Pulmonary artery endothelial cell (primary cell): ENCODE measurements at regions not wholly inside any gene's neighbourhood (a gene's known extent, or its start where the extent isn't known, plus 50 kb on each side); places are given as distances from the start of the nearest gene placed in this dataset.

Experiments used
- DNase-seq: peaks from one replicate; pipeline ENCODE4 v3.0.0-alpha.2; 2011; ENCODE audit warnings: low read depth, low spot score

DNA sequence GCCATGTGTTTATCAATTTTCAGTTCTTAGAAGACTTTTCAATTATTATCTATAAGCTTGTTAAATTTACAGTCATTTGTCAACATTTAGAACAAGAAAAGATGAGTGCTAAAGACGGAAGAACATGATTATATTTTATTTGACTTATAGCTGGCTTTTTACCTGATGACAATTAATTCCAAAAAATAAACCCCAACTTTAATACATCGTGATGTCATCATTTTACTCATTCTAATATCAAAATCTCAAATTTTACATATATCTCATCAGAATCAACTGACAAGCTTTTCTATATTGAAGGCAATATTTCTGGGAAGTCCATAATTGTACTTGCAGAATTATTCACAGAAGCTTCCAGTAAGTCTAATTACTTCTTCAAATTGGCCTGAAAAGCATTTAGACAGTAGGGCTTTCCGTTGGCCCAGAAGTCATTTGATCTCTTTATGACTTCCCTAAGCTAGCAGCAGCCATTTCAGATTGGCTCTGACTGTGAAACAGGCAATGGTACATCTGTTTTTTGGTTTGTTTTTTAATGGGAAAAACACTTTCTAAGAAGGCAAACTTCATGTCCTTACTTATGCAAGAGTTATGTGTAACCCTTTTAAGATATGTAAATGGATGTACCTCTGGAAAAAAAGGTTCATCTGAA, 234.7 kb upstream of the PLSCR5 start:
- no peak for DNase-seq

DNA sequence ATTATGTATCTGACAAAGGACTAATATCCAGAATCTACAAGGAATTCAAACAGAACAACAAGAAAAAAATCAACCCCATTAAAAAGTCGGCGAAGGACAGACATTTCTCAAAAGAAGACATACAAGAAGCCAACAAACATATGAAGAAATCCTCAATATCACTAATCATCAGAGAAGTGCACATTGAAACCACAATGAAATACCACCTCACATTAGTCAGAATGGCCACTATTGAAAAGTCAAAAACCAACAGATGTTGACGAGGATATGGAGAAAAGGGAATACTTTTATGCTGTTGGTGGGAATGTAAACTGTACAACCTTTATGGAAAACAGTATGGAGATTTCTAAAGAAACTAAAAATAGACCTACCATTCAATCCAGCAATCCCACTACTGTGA, 233.1 kb upstream of the PLSCR5 start:
- DNase-seq = no peak

GRCh38 chr3:146834917-146835316, 229.8 kb upstream of the PLSCR5 start:
- no peak for DNase-seq

DNA sequence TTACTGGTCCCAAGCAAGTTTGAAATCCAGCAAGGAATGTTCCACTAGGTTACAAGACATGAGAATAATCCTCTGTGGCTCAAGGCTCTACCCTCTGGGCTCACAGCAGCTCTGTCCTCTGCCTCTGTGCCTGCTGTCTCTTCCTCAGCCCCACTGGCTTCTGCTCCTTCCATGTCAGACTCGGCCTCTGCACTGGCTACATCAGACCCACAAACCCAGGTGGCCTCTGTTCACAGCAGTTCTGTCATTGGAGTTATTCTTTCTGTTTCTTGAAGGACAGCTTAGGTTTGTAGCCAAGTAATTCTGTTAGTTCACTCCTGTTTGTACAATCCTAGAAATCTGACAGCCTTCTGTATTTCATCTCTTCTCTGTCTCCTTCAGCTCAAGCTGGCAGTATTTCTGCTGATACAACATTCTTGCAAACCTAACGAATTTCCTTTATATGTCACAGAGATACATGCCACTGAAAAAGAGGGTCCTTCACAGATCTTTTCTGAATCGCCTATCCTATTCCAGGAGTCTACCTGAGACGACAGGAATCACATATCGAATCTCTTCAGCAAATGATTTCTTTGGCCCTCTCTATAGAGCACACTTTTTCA, 227.8 kb upstream of the PLSCR5 start:
- no peak for DNase-seq

DNA sequence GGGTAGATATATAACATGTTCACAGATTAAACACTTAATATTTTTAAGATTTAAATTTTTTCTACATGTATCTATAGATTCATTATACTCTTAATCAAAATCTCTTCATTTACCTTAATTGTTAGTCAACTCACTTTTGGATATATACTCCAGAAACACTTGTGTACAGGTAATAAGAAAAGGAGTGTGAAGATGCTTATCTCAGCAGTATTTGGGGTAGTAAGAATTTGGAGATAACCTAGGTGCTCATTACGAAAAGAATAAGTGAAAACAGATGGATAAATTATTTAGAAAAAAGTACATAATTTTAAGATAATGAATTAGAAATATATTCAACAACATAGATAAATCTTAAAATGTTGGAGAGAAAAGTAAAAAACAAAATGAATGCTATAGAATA, 226.5 kb upstream of the PLSCR5 start:
- no peak for DNase-seq

- DNase-seq = no peak
Measured at GRCh38 chr3:146830231-146830630, 225.1 kb upstream of the PLSCR5 start.

DNA sequence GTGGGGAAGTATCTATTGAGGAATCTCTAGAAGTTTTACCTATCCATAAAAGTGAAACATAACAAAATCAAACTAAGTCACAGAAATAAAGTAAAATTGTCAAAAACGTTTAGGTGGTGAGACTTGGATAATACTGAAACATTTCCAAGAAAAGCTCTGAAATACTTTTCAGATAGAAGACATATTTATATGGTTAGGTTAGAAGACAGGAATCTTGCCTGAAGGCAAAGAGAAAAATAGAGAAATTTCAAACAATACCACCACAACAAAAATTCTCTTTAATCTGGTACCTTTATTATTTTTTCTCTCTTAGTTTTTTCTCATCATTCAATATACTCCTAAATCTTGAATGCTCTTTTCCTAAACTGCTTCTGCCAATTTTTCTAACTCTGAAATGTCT, 222.7 kb upstream of the PLSCR5 start:
- no peak for DNase-seq

DNA sequence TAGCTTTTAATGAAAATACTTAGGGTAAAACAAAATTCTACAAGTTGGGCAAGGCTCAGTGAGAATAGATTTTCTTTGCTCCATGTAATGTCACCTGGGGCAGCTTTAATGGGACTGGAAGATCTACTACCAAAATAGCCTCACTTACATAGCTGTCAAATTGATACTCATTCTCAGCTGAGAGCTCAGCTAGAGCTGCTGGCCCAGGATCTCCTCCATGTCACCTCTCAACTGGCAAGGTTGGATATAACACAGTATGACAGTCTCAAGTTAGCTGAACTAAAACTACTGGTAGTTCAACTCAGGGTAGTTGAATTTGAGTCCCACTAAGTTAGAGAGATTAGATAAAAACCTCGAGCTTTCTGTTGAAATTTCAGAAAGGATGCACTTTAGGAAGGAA, 218.5 kb upstream of the PLSCR5 start:
- DNase-seq = no peak

GRCh38 chr3:146818866-146819265, 213.7 kb upstream of the PLSCR5 start:
- DNase-seq = no peak

DNA sequence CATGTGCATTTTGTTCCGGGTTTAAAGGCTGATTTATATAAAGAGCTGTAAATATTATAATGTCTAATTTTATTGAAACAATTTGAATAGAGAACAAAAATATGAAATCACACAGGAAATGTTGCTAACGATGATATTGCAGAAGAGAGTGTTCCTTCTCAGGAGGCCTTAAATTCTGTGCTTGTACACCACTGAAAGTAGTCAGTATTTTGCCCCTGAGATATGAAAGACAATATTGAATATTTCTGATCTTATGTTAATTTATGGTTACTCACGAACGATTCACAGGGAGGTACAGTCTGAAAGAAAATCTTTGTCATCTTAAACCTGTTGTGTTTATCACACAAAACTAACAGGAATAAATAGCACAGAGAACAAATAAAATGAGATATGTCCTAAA, 213.2 kb upstream of the PLSCR5 start:
- DNase-seq = no peak

- DNase-seq = peak; percentile 4
Measured at GRCh38 chr3:146817704-146818103, 212.6 kb upstream of the PLSCR5 start.

GRCh38 chr3:146814601-146815315, 209.6 kb upstream of the PLSCR5 start:
- DNase-seq = no peak

- DNase-seq = no peak
Measured at GRCh38 chr3:146813496-146813895, 208.3 kb upstream of the PLSCR5 start.

DNA sequence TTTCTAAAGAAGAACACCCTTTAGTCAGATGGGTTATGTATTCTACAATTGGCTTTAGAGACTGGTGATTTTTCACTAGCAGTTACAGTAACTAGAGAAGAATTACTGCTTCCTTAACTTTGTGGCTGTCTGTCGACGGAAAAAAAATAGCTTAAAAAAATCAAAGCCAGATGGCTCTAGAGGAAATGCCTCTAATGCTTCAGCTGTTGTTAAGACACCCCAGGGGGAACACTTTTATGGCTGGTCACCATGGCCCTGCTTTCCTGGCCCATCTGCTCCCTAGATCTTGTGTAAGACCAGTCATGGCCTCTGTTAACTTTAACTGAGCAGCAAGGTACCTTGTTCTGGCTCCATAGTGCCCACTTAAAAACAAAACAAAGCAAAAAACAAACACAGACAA, 198.6 kb upstream of the PLSCR5 start:
- DNase-seq = peak; percentile 0

- no peak for DNase-seq
Measured at GRCh38 chr3:146801492-146801891, 196.3 kb upstream of the PLSCR5 start.

GRCh38 chr3:146800484-146800883, 195.3 kb upstream of the PLSCR5 start:
- DNase-seq = no peak

DNA sequence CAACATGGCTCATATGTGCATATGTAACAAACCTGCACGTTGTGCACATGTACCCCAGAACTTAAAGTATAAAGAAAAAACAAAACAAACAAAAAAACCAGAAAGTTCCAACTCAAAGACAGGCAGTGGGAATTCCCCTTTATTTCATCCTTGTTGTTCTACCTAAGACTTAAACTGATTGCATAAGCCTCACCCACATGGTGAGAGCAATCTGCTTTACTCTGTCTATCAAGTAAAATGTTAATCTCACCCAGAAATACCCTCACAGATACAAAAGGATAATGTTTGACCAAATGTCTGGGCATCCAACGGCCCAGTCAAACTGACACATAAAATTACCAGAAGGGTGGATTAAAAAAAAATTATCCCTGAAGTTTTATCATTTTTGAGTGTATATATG, 190.9 kb upstream of the PLSCR5 start:
- DNase-seq = no peak

GRCh38 chr3:146783446-146783845, 178.3 kb upstream of the PLSCR5 start:
- DNase-seq = no peak

- DNase-seq = no peak
Measured at GRCh38 chr3:146781606-146782005, 176.5 kb upstream of the PLSCR5 start.

DNA sequence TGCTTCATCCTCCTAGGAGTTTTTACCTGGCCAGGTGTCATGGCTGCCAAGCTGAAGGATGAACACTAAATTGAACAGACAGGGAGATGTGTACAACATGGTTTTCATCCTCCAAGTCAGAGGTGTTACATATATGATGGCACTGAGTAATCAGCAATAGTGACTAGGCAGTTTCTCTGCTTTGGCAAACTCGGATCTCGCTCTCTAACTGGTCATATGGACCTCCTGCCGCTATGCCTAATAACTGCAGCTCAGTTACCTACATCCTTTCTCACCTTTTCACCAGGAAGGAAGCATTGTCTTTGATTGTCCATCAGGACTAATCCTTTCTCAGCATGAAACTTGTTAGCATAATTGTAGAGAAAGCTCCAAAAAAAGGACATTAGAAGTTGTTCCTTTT, 175.9 kb upstream of the PLSCR5 start:
- DNase-seq = no peak

DNA sequence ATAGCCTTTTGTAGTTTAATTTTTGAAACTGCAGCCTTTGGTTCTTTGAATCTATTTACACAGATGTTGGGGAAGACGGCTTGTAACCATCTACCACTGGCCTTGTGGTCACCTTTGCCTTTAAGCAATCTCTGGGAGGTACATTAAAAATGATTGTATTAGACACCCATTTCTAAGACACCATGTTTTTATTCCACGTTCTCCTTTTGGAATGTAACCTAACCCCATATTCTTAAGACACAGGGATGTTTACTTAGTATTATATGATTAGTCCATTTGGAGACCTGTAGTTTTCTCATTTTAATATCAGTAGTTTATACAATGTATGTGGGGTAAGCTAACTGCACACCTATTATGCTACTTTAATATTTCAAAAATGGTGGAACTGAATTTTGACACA, 175.1 kb upstream of the PLSCR5 start:
- DNase-seq = no peak

- no peak for DNase-seq
Measured at GRCh38 chr3:146777941-146778340, 172.8 kb upstream of the PLSCR5 start.

GRCh38 chr3:146772211-146772743, 167.1 kb upstream of the PLSCR5 start:
- no peak for DNase-seq
